ENCODE measurements at regions not wholly inside any gene's neighbourhood (a gene's known extent, or its start where the extent isn't known, plus 50 kb on each side); places are given as distances from the start of the nearest gene placed in this dataset.

DNA sequence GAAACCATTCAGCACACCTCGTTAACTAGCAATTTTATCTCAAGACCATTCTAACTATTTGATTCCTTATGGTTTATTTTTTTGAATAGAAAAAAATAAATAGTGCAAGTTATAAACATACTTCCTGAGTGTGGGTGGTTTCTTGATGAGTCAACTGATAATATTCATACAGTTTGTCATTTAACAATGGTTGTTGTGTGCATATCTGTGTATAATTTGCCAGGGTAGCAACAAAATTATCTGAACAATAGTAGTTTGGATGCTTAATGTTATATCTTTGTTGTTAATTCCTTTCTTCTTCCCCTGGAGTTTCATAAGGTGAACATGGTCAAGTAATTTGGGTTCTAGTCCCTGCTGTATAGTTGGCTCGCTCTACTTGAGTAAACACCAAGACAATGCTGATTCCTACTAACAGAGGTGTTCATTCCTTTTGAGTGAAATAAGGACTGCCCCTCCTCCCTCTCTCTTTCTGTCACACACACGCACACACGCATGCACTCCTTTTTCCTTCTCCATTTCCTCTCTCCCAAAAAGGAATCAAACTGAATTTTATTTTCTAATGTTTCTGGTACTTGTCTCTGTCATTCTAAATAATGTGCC is 938.1 kb upstream of the EPHA7 start:
- no peak overlapping the region for H3K27ac ChIP-seq
- no peak overlapping the region for H3K4me3 ChIP-seq
- no peaks in the 10 kb centered on the region for H3K4me1 ChIP-seq
- ATAC-seq (no peak), DNase-seq (no peak)
- TF ChIP-seq, protein P1, sequence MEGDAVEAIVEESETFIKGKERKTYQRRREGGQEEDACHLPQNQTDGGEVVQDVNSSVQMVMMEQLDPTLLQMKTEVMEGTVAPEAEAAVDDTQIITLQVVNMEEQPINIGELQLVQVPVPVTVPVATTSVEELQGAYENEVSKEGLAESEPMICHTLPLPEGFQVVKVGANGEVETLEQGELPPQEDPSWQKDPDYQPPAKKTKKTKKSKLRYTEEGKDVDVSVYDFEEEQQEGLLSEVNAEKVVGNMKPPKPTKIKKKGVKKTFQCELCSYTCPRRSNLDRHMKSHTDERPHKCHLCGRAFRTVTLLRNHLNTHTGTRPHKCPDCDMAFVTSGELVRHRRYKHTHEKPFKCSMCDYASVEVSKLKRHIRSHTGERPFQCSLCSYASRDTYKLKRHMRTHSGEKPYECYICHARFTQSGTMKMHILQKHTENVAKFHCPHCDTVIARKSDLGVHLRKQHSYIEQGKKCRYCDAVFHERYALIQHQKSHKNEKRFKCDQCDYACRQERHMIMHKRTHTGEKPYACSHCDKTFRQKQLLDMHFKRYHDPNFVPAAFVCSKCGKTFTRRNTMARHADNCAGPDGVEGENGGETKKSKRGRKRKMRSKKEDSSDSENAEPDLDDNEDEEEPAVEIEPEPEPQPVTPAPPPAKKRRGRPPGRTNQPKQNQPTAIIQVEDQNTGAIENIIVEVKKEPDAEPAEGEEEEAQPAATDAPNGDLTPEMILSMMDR (IDR thresholded peaks at IDR 0.05) = no peak
- H3K27me3 ChIP-seq (ENCODE audit: low read depth) = no peaks in the 10 kb centered on the region
- intact Hi-C loops (cut with DNase I) = no loop called here
- no peaks in the 10 kb centered on the region for H3K36me3 ChIP-seq
- no peaks in the 10 kb centered on the region for H3K9me3 ChIP-seq

DNA sequence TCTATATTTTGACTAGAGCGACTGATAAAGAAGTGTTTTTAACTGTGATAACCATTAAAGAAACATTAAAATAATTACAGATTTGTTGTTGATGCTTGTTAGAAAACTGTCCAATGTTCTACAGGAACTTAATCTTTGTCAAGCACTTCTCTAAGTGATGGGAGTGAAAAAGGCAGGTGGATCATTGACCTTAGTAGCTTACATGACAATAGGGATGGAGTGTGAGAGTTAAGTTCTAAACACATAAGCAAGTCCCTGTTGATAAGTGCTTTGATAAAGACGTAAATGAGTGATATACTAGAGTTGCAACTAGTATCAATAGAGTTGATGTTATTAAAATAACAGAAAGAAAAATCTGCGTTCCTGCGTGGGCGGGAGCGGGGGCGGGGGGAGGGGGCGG is 931.5 kb upstream of the EPHA7 start:
- no peak for ATAC-seq
- H3K4me1 ChIP-seq = no peaks in the 10 kb centered on the region
- TF ChIP-seq, protein P1 (IDR thresholded peaks at IDR 0.05) = no peak
- H3K4me3 ChIP-seq = no peak overlapping the region
- H3K27me3 ChIP-seq (ENCODE audit: low read depth) = no peaks in the 10 kb centered on the region
- DNase-seq = no peak
- no peaks in the 10 kb centered on the region for H3K9me3 ChIP-seq
- no peaks in the 10 kb centered on the region for H3K36me3 ChIP-seq
- intact Hi-C loops (cut with DNase I) = no loop called here
- no peak overlapping the region for H3K27ac ChIP-seq

DNA sequence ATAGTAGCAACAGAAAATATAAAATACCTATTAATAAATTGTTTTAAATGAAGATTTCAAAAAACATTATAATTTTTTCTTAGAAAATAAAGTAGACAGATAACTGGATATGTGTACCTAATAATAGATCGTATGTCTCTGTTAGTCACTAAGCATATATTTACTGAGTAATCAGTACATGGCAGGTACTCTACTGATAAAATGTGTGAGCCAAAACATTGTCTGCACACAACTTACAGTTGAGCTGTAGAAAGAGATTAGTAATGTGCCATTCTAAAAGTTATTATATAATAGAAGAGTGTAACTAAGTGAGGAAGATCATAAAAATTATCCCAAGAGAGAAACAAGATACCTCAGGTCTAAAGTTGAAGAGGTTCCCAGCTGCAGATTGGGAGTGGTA is 929.9 kb upstream of the EPHA7 start:
- ATAC-seq (no peak), DNase-seq (no peak)
- H3K27me3 ChIP-seq (ENCODE audit: low read depth) = no peaks in the 10 kb centered on the region
- TF ChIP-seq, protein P1 (IDR thresholded peaks at IDR 0.05) = no peak
- no peak overlapping the region for H3K27ac ChIP-seq
- H3K4me3 ChIP-seq = no peak overlapping the region
- intact Hi-C loops (cut with DNase I) = no loop called here
- no peaks in the 10 kb centered on the region for H3K36me3 ChIP-seq
- H3K9me3 ChIP-seq = no peaks in the 10 kb centered on the region
- no peaks in the 10 kb centered on the region for H3K4me1 ChIP-seq

DNA sequence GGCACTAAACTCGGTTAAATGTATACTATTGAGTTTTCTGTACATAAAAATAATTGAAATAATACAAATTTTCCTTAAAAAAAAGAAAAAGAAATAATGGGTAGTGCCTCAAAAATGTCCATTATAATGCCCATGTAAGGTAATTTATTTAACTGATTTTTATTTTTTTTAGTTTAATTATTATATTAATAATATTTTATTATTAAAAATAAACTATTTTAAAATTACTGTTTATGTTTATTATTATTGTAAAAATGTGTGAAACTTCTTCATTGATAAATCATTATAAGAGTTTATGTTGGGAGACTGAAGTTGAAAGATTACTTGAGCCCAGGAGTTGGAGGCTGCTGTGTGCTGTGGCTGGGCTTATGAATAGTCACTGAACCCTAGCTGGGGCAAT is 925.5 kb upstream of the EPHA7 start:
- DNase-seq = no peak
- H3K9me3 ChIP-seq = no peaks in the 10 kb centered on the region
- H3K27ac ChIP-seq = no peak overlapping the region
- no peak overlapping the region for H3K4me3 ChIP-seq
- TF ChIP-seq, protein P1 (IDR thresholded peaks at IDR 0.05) = no peak
- no peaks in the 10 kb centered on the region for H3K36me3 ChIP-seq
- no peaks in the 10 kb centered on the region for H3K27me3 ChIP-seq (ENCODE audit: low read depth)
- no peaks in the 10 kb centered on the region for H3K4me1 ChIP-seq
- no peak for ATAC-seq
- intact Hi-C loops (cut with DNase I) = no loop called here

DNA sequence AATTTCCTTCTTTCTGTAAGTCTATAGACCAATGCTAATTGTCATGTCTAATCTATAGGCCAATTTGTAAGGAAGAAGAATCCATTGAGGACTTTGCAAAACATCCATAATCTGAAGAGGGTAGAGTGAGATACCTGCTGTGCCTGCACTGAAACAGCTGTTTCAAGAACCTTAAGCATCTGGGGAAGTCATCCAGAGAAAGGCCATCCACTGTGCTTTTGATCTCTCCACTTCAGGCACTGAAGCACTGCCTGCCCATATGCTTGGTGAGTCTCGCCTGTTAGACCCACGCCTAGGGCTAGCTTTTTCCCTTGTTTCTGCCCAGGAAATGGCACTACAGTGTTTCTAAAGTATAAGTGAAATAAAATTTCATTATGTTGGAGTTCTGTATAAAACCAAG is 921.8 kb upstream of the EPHA7 start:
- Histone ChIP-seq H3K27ac (no peak overlapping the region), H3K4me3 (no peak overlapping the region), H3K27me3 (ENCODE audit: low read depth) (no peaks in the 10 kb centered on the region), H3K36me3 (no peaks in the 10 kb centered on the region), H3K4me1 (no peaks in the 10 kb centered on the region), H3K9me3 (no peaks in the 10 kb centered on the region)
- no peak for ATAC-seq
- DNase-seq = no peak
- TF ChIP-seq, protein P1 (IDR thresholded peaks at IDR 0.05) = no peak
- intact Hi-C loops (cut with DNase I) = no loop called here

DNA sequence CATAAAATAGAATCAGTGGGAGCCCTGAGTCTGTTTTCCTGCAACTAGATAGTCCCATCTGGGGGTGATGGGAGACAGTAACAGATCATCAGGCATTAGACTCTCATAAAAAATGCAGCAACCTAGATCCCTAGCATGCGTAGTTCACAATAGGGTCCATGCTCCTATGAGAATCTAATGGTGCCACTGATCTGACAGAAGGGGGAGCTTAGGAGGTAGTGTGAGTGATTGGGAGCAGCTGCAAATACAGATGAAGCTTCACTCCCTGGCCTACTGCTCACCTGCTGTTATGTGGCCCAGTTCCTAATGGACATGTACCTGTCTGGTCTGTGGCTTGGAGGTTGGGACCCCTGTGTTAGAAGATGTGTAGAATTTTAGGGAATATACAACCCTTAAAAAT is 904.5 kb upstream of the EPHA7 start:
- no peaks in the 10 kb centered on the region for H3K4me1 ChIP-seq
- TF ChIP-seq, protein P1 (IDR thresholded peaks at IDR 0.05) = no peak
- DNase-seq (no peak), ATAC-seq (no peak)
- H3K4me3 ChIP-seq = no peak overlapping the region
- intact Hi-C loops (cut with DNase I) = no loop called here
- no peaks in the 10 kb centered on the region for H3K27me3 ChIP-seq (ENCODE audit: low read depth)
- no peaks in the 10 kb centered on the region for H3K9me3 ChIP-seq
- H3K36me3 ChIP-seq = no peaks in the 10 kb centered on the region
- no peak overlapping the region for H3K27ac ChIP-seq
